ENCODE measurements at regions not wholly inside any gene's neighbourhood (a gene's known extent, or its start where the extent isn't known, plus 50 kb on each side); places are given as distances from the start of the nearest gene placed in this dataset.

DNA sequence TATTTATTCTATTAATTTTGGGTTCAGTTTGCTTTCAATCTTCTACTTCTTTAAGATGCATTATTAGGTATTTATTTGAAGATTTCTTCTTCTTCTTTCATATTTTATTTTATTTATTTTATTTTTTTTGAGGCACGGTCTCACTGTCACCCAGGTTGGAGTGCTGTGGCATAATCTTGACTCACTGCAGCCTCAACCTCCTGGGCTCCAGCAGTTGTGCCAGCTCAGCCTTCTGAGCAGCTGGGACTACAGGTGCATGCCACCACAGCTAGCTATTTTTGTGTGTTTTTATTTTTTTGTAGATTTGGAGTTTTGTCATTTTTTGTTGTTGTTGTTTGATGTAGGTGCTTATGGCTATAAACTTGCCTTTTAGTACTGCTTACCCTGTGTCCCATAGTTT, 543.2 kb upstream of the SGO1 start:
- Histone ChIP-seq H2BK5ac (ENCODE audit: low read depth, low read length, poor library complexity, severe bottlenecking) (no peak overlapping the region), H3K14ac (replicated peaks; ENCODE audit: low read depth, low read length) (no peak overlapping the region), H3K9ac (ENCODE audit: low read depth, low read length) (no peak overlapping the region), H3K27ac (ENCODE audit: insufficient read depth, low read length) (no peak overlapping the region), H3K27me3 (ENCODE audit: control insufficient read depth, insufficient read depth, low read length) (no peaks in the 10 kb centered on the region), H3K4ac (ENCODE audit: low read depth, low read length) (no peak overlapping the region), H4K8ac (ENCODE audit: low read depth in 2 of 2, low read length in 2 of 2) (no peak overlapping the region), H4K20me1 (ENCODE audit: insufficient read depth, low read length) (no peaks in the 10 kb centered on the region), H2BK120ac (ENCODE audit: low read depth, low read length) (no peak overlapping the region), H3K18ac (ENCODE audit: low read depth, low read length) (no peak overlapping the region), H2AK9ac (replicated peaks; ENCODE audit: low read depth, low read length, poor library complexity) (no peak overlapping the region), H4K91ac (ENCODE audit: insufficient read depth, low read depth, low read length) (no peak overlapping the region), H2BK15ac (ENCODE audit: low read depth, low read length) (no peak overlapping the region), H3K79me1 (ENCODE audit: low read depth in 1 of 2, low read length in 2 of 2) (no peaks in the 10 kb centered on the region), H3K56ac (ENCODE audit: extremely low read depth, insufficient read depth, low read length) (no peak overlapping the region), H4K5ac (ENCODE audit: low read depth, low read length) (no peak overlapping the region), H3K9me3 (ENCODE audit: control insufficient read depth, insufficient read depth, low read length) (peaks cover 2% of the 10 kb centered on the region; the same call in 1 of the 2 replicates), H2AFZ (replicated peaks; ENCODE audit: low read length, poor library complexity) (no peak overlapping the region), H3K4me2 (ENCODE audit: low read depth, low read length) (no peak overlapping the region), H3K23ac (ENCODE audit: low read depth, low read length) (no peak overlapping the region), H3K9me1 (ENCODE audit: insufficient read depth, low read length) (no peaks in the 10 kb centered on the region), H2BK20ac (ENCODE audit: low read depth, low read length) (no peak overlapping the region), H2AK5ac (ENCODE audit: low read depth, low read length) (no peak overlapping the region), H3K4me1 (ENCODE audit: control insufficient read depth, insufficient read depth, low read length) (no peaks in the 10 kb centered on the region), H3K4me3 (ENCODE audit: insufficient read depth, low read depth, low read length) (no peak overlapping the region), H3K36me3 (ENCODE audit: control insufficient read depth, insufficient read depth, low read length) (no peaks in the 10 kb centered on the region)
- POLR2A ChIA-PET (ENCODE audit: unreplicated experiment), result no interaction called here
- ATAC-seq (ENCODE audit: low read depth) (no peak), DNase-seq (no peak)
- dilution Hi-C loops (cut with HindIII; ENCODE audit: low sequenced_read_pairs, unreplicated experiment), result no loop called here
- CTCF ChIA-PET, result no interaction called here
- TF ChIP-seq POLR2A (IDR thresholded peaks at IDR 0.05; ENCODE audit: low read depth, low read length), result no peak
- TF ChIP-seq MAFK (IDR thresholded peaks at IDR 0.05; ENCODE audit: low read depth, low read length), result no peak
- TF ChIP-seq, protein P1, sequence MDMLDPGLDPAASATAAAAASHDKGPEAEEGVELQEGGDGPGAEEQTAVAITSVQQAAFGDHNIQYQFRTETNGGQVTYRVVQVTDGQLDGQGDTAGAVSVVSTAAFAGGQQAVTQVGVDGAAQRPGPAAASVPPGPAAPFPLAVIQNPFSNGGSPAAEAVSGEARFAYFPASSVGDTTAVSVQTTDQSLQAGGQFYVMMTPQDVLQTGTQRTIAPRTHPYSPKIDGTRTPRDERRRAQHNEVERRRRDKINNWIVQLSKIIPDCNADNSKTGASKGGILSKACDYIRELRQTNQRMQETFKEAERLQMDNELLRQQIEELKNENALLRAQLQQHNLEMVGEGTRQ (IDR thresholded peaks at IDR 0.05; ENCODE audit: low read depth, low read length), result no peak
- TF ChIP-seq MAZ (IDR thresholded peaks at IDR 0.05; ENCODE audit: borderline replicate concordance, low read depth, low read length), result no peak
- TF ChIP-seq CEBPB (IDR thresholded peaks at IDR 0.05; ENCODE audit: low read depth, low read length), result no peak
- no peak for TF ChIP-seq RFX5 (IDR thresholded peaks at IDR 0.05; ENCODE audit: low read depth, low read length)
- TF ChIP-seq MXI1 (IDR thresholded peaks at IDR 0.05; ENCODE audit: borderline replicate concordance, low read depth, low read length), result no peak
- TF ChIP-seq, protein P2, sequence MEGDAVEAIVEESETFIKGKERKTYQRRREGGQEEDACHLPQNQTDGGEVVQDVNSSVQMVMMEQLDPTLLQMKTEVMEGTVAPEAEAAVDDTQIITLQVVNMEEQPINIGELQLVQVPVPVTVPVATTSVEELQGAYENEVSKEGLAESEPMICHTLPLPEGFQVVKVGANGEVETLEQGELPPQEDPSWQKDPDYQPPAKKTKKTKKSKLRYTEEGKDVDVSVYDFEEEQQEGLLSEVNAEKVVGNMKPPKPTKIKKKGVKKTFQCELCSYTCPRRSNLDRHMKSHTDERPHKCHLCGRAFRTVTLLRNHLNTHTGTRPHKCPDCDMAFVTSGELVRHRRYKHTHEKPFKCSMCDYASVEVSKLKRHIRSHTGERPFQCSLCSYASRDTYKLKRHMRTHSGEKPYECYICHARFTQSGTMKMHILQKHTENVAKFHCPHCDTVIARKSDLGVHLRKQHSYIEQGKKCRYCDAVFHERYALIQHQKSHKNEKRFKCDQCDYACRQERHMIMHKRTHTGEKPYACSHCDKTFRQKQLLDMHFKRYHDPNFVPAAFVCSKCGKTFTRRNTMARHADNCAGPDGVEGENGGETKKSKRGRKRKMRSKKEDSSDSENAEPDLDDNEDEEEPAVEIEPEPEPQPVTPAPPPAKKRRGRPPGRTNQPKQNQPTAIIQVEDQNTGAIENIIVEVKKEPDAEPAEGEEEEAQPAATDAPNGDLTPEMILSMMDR (conservative IDR thresholded peaks at IDR 0.05; ENCODE audit: low read depth, low read length), result no peak
- TF ChIP-seq SMC3 (IDR thresholded peaks at IDR 0.05; ENCODE audit: low read depth, low read length), result no peak
- no peak for TF ChIP-seq BHLHE40 (IDR thresholded peaks at IDR 0.05; ENCODE audit: low read depth, low read length)
- no peak for TF ChIP-seq FOS (IDR thresholded peaks at IDR 0.05; ENCODE audit: low read depth, low read length)
- TF ChIP-seq RCOR1 (IDR thresholded peaks at IDR 0.05; ENCODE audit: insufficient replicate concordance, low read length), result no peak
- no peak for TF ChIP-seq RAD21 (IDR thresholded peaks at IDR 0.05; ENCODE audit: low read length)
- no peak for TF ChIP-seq CHD1 (IDR thresholded peaks at IDR 0.05; ENCODE audit: low read depth, low read length)
- intact Hi-C loops (cut with micrococcal nuclease), result no loop called here
- in situ Hi-C loops (cut with MboI; ENCODE audit: low sequenced_read_pairs), result no loop called here
- WGBS, 2 experiments (ENCODE audit: extremely low coverage in 2 of 2, insufficient read length in 1 of 2), result no CpG with 5 or more reads among the region's 1 CpG
- no TSS peak for BruUV-seq (replicated peaks)
